Smooth muscle cell (in vitro differentiated cells): ENCODE measurements at regions not wholly inside any gene's neighbourhood (a gene's known extent, or its start where the extent isn't known, plus 50 kb on each side); places are given as distances from the start of the nearest gene placed in this dataset.

Experiments
- DNase-seq: peaks from one replicate; lab custom pipeline; 2025; ENCODE audit not compliant: unreplicated experiment; lab: John Stamatoyannopoulos, UW
- H2AFZ ChIP-seq: fragments of 200-600 bp; sonication (generic); 2 replicates; pipeline ENCODE4 v1.6.0; 2016; ENCODE audit warnings: antibody characterized with exemption, low read depth, mild to moderate bottlenecking
- H3F3A ChIP-seq: fragments of 200-600 bp; sonication (generic); 2 replicates; pipeline ENCODE4 v1.6.0; 2017; ENCODE audit warnings: antibody characterized with exemption, low read depth
- H3K27ac ChIP-seq: fragments of 200-600 bp; sonication (generic); 2 replicates; pipeline ENCODE4 v1.5.1; 2016; ENCODE audit warnings: low read depth, mild to moderate bottlenecking
- H3K27me3 ChIP-seq: fragments of 200-600 bp; sonication (generic); 2 replicates; pipeline ENCODE4 v1.6.1; 2016; ENCODE audit warnings: low read depth, mild to moderate bottlenecking
- H3K36me3 ChIP-seq: fragments of 200-600 bp; sonication (generic); 2 replicates; pipeline ENCODE4 v1.5.1; 2016; ENCODE audit warnings: low read depth
- H3K4me1 ChIP-seq: fragments of 200-600 bp; sonication (generic); 2 replicates; pipeline ENCODE4 v1.5.1; 2016; ENCODE audit warnings: low read depth
- H3K4me2 ChIP-seq: fragments of 200-600 bp; sonication (generic); 2 replicates; pipeline ENCODE4 v1.6.0; 2016; ENCODE audit warnings: mild to moderate bottlenecking
- H3K4me3 ChIP-seq: fragments of 200-600 bp; sonication (generic); 2 replicates; pipeline ENCODE4 v1.5.1; 2016; ENCODE audit warnings: mild to moderate bottlenecking
- H3K79me2 ChIP-seq: fragments of 200-600 bp; sonication (generic); 2 replicates; pipeline ENCODE4 v1.6.0; 2016; ENCODE audit warnings: low read depth, mild to moderate bottlenecking
- H3K9ac ChIP-seq: fragments of 200-600 bp; sonication (generic); 2 replicates; pipeline ENCODE4 v1.6.0; 2016; ENCODE audit warnings: low read depth
- H3K9me3 ChIP-seq: fragments of 200-600 bp; sonication (generic); replicated peaks from 2 replicates; pipeline ENCODE4 v1.5.1; 2016; ENCODE audit warnings: low read depth
- H4K20me1 ChIP-seq: fragments of 200-600 bp; sonication (generic); 2 replicates; pipeline ENCODE4 v1.6.0; 2016; ENCODE audit warnings: low read depth
- CTCF ChIP-seq: fragments of 200-600 bp; sonication (generic); IDR thresholded peaks from 2 replicates; pipeline ENCODE4 v1.5.1; 2017; ENCODE audit warnings: borderline replicate concordance, mild to moderate bottlenecking, antibody characterized with exemption; ENCODE audit not compliant: insufficient read depth, poor library complexity, severe bottlenecking
- WGBS: methylation state at CpG from one replicate; pipeline ENCODE4 v1.1.7; 2016; ENCODE audit warnings: low lambda C conversion rate; 5-methylcytosine and 5-hydroxymethylcytosine counted together

GRCh38 chr22:48337957-48338792 lies 1489.5 kb downstream of the BRD1 start:
- peaks cover 17% of the 10 kb centered on the region for H3K27me3 ChIP-seq
- H3K27ac ChIP-seq, result no peak overlapping the region
- H3K9me3 ChIP-seq, result no peaks in the 10 kb centered on the region
- H3F3A ChIP-seq, result no peaks in the 10 kb centered on the region
- no peak overlapping the region for H3K4me3 ChIP-seq
- 83% methylated on average over 17 of the region's 17 CpGs for WGBS
- H3K79me2 ChIP-seq, result no peaks in the 10 kb centered on the region
- no peak for TF ChIP-seq CTCF
- DNase-seq, result no peak
- no peaks in the 10 kb centered on the region for H3K4me1 ChIP-seq
- H3K9ac ChIP-seq, result no peak overlapping the region
- H3K36me3 ChIP-seq, result no peaks in the 10 kb centered on the region
- H2AFZ ChIP-seq, result no peak overlapping the region
- H3K4me2 ChIP-seq, result no peak overlapping the region
- no peaks in the 10 kb centered on the region for H4K20me1 ChIP-seq

GRCh38 chr22:48336339-48337060 lies 1491.2 kb downstream of the BRD1 start:
- no peak overlapping the region for H3K27ac ChIP-seq
- peaks cover 17% of the 10 kb centered on the region for H3K27me3 ChIP-seq
- no peak overlapping the region for H3K4me3 ChIP-seq
- WGBS, result 96% methylated on average over 7 of the region's 7 CpGs
- H3K79me2 ChIP-seq, result no peaks in the 10 kb centered on the region
- no peaks in the 10 kb centered on the region for H4K20me1 ChIP-seq
- H3K36me3 ChIP-seq, result no peaks in the 10 kb centered on the region
- TF ChIP-seq CTCF, result no peak
- H3K4me1 ChIP-seq, result no peaks in the 10 kb centered on the region
- H3K9me3 ChIP-seq, result no peaks in the 10 kb centered on the region
- H3K4me2 ChIP-seq, result no peak overlapping the region
- no peaks in the 10 kb centered on the region for H3F3A ChIP-seq
- DNase-seq, result no peak
- H2AFZ ChIP-seq, result no peak overlapping the region
- no peak overlapping the region for H3K9ac ChIP-seq

GRCh38 chr22:48335442-48336139 lies 1492.1 kb downstream of the BRD1 start:
- Histone ChIP-seq H3K27ac (no peak overlapping the region), H3K79me2 (no peaks in the 10 kb centered on the region), H3K9ac (no peak overlapping the region), H3K9me3 (no peaks in the 10 kb centered on the region), H3K27me3 (peaks cover 9% of the 10 kb centered on the region), H3K4me2 (no peak overlapping the region), H3K36me3 (no peaks in the 10 kb centered on the region), H3F3A (no peaks in the 10 kb centered on the region), H2AFZ (no peak overlapping the region), H3K4me3 (no peak overlapping the region), H4K20me1 (no peaks in the 10 kb centered on the region), H3K4me1 (no peaks in the 10 kb centered on the region)
- no peak for TF ChIP-seq CTCF
- no peak for DNase-seq
- 74% methylated on average over 8 of the region's 8 CpGs for WGBS
